ENCODE measurements at regions not wholly inside any gene's neighbourhood (a gene's known extent, or its start where the extent isn't known, plus 50 kb on each side); places are given as distances from the start of the nearest gene placed in this dataset.
A peak's percentile ranks its signal among the peaks of the same experiment; 100 is the strongest.

DNA sequence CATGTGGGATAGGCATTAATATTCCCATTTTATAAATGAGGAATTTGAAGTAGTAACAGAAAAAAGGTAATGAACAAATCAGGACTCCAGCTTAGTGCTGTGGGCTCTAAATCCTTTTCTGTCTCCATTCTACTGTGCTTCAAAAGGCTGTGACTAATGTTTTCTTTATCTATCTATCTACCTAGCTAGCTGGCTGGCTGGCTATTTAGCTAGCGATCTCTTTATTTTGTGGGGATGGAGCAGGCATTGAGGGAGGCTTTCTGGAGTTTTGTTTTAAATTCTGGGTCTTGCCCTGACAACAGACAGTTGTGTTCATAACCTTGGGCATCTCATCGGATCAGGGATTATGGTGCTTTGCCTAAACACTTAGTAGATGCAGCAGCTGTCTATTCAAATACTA lies 139.2 kb downstream of the SOX4 start:
- DNase-seq (ENCODE audit: low read depth), result no peak
- TF ChIP-seq, protein P1, sequence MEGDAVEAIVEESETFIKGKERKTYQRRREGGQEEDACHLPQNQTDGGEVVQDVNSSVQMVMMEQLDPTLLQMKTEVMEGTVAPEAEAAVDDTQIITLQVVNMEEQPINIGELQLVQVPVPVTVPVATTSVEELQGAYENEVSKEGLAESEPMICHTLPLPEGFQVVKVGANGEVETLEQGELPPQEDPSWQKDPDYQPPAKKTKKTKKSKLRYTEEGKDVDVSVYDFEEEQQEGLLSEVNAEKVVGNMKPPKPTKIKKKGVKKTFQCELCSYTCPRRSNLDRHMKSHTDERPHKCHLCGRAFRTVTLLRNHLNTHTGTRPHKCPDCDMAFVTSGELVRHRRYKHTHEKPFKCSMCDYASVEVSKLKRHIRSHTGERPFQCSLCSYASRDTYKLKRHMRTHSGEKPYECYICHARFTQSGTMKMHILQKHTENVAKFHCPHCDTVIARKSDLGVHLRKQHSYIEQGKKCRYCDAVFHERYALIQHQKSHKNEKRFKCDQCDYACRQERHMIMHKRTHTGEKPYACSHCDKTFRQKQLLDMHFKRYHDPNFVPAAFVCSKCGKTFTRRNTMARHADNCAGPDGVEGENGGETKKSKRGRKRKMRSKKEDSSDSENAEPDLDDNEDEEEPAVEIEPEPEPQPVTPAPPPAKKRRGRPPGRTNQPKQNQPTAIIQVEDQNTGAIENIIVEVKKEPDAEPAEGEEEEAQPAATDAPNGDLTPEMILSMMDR (conservative IDR thresholded peaks at IDR 0.05; ENCODE audit: low read depth, low read length), result no peak
- no peak overlapping the region for H3K4me3 ChIP-seq (ENCODE audit: low read depth, low read length)

DNA sequence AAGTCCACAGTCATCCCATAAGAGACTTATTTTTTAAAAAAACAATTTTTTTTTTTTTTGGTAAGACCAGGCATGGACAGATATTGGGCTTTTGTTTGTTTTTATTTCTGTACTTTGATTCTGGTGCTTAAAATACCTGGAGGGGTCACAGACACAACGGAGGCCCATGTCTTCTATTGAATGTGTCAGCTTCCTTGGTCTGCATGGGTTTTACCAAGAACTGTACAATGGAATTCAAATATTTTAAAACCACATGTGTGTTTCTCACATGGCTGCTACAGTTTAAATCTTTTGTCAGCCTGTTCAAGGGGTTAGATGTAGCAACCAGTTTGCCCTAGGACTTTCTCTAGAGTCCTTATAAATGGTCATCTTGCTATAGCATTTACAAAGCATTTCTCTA lies 139.8 kb downstream of the SOX4 start:
- peak; percentile 57 for DNase-seq (ENCODE audit: low read depth)
- TF ChIP-seq, protein P1 (conservative IDR thresholded peaks at IDR 0.05; ENCODE audit: low read depth, low read length), result no peak
- no peak overlapping the region for H3K4me3 ChIP-seq (ENCODE audit: low read depth, low read length)

- TF ChIP-seq, protein P1 (conservative IDR thresholded peaks at IDR 0.05; ENCODE audit: low read depth, low read length), result no peak
- H3K4me3 ChIP-seq (ENCODE audit: low read depth, low read length), result no peak overlapping the region
- no peak for DNase-seq (ENCODE audit: low read depth)
Measured at GRCh38 chr6:21734204-21734603, 140.7 kb downstream of the SOX4 start.

DNA sequence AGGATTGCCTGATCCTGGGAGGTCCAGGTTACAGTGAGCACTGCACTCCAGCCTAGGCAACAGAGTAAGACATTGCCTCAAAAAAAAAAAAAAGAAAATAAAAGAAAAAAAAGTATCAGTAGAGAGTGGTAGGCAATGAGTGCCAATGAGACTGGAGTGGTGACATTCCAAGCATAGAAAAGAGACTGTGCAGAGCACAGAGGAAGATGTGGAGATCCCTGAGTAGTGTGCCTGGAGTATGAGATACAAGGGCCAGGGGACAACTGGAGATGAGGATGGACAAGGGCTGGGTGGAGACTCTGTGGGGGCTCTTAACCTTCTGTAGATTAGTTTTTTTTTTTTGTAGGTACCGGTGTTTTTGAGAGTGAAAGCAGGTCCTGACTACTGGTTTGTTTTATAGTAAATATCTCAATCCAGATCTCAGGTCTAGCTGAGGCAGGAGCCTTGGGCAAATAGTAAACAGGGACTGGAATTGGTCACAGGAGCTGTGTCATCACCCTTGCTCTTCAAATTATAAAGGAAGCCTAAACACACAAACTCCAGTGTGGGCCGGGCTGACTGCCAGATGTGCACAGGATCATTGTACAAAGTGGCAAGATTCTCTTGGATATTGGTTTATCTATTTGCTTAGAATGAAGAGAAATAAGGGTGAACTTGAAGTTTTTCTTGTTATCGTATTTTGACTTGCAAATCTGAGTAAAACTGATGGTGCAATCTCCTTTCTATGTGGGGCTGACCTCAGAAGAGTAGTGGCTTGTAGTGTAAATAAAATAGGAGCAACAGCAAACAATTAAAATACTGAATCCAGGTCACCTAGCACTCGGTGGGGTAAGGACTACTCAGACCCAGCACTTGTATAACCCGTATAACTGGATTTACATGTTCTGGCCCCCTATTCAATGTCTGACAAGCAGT lies 144.9 kb downstream of the SOX4 start:
- DNase-seq (ENCODE audit: low read depth), result no peak
- TF ChIP-seq, protein P1 (conservative IDR thresholded peaks at IDR 0.05; ENCODE audit: low read depth, low read length), result no peak
- no peak overlapping the region for H3K4me3 ChIP-seq (ENCODE audit: low read depth, low read length)

DNA sequence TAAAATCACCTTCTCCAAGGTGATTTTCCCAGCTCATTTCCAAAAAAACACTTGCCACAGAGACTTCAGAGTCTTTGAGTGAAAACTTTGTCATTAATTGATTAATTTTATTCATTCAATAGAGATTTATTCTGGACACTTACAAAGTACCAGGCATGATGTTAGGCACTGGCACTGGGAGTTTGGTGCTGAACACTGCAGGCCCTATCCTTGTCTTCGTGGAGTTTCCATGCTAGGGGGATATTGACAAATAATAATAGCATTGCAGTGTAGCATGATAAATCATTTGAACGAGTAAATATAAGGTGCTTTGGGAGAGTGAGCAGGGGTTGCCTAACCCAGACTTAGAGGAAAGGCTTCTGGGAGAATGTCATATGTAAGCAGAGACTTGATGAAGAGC lies 145.7 kb downstream of the SOX4 start:
- H3K4me3 ChIP-seq (ENCODE audit: low read depth, low read length), result no peak overlapping the region
- DNase-seq (ENCODE audit: low read depth), result no peak
- TF ChIP-seq, protein P1 (conservative IDR thresholded peaks at IDR 0.05; ENCODE audit: low read depth, low read length), result no peak

DNA sequence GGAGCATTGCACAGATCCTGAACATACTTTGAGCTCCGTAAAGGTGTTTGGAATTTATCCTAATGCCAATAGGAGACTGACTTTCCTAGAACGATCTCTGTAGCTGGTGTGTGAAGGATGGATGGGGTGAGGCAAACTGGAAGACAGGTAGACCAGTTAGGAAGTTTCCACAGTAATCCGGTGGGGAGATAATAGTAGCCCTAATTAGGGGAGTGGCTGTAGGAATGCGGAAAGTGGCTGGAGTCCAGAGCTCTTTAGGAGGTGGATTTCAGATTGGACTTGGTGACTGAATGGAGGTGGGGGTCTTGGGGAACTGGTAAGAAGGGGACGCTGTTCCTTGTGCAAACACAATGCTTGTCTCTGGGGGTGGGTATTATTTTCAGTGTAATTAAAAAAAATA lies 146.3 kb downstream of the SOX4 start:
- DNase-seq (ENCODE audit: low read depth), result no peak
- H3K4me3 ChIP-seq (ENCODE audit: low read depth, low read length), result no peak overlapping the region
- TF ChIP-seq, protein P1 (conservative IDR thresholded peaks at IDR 0.05; ENCODE audit: low read depth, low read length), result no peak

Measured in choroid plexus epithelial cell (primary cell).